ENCODE measurements at regions not wholly inside any gene's neighbourhood (a gene's known extent, or its start where the extent isn't known, plus 50 kb on each side); places are given as distances from the start of the nearest gene placed in this dataset.
"Not testable (repeated sequence)": the region's sequence is repeated elsewhere in the genome, so short reads cannot be mapped to it uniquely, and the experiment has no call there.

DNA sequence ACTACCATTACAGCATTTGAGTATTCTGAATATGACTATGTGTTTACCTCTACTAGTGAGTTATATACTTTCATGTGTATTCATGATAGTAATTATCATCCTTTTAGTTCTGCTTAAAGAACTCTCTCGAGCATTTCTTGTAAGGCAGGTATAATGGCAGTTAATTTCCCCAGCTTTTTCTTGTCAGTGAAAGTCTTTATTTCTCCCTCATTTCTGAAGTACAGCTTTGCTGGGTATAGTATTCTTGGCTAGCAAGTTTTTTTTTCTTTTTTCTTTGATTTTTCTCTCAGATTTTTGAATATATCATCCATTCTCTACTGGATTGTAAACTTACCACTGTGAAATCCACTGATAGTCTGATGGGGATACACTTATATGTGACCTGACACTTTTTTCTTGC lies 165.9 kb upstream of the ARHGAP5 start:
- Histone ChIP-seq H3K79me2 (ENCODE audit: control insufficient read depth, insufficient read depth, low read length, unreplicated experiment) (no peaks in the 10 kb centered on the region), H3K4me1 (ENCODE audit: control insufficient read depth, insufficient read depth, low read length, unreplicated experiment) (no peaks in the 10 kb centered on the region), H3K4me3 (ENCODE audit: low read depth, low read length) (no peak overlapping the region), H3K27ac (ENCODE audit: low read depth, low read length) (no peak overlapping the region), H2AFZ (ENCODE audit: low read length, unreplicated experiment) (no peak overlapping the region), H3K36me3 (ENCODE audit: insufficient read depth, low read length) (no peaks in the 10 kb centered on the region), H3K27me3 (ENCODE audit: insufficient read depth, low read length) (no peaks in the 10 kb centered on the region)

DNA sequence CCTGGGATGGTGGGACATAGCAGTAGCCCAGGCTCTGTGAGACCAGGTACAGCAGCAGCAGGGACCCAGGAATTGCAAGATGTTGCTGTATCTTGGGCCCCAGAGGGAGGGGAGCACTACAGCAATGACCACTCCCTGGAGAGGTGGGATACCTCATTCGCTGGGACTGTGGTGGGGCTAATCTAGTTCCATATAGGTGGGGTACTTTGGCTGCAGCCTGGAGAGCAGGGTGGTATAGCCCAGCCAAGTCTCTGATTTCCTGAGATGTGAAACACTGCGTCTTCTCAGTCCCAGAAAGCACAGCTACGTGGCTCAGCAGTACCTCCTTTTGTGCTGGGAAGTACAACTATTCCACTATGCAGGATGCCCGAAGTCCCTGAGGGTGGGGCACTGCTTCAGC lies 163.7 kb upstream of the ARHGAP5 start:
- Histone ChIP-seq H3K4me3 (ENCODE audit: low read depth, low read length) (no peak overlapping the region), H3K27me3 (ENCODE audit: insufficient read depth, low read length) (no peaks in the 10 kb centered on the region), H3K27ac (ENCODE audit: low read depth, low read length) (no peak overlapping the region)

DNA sequence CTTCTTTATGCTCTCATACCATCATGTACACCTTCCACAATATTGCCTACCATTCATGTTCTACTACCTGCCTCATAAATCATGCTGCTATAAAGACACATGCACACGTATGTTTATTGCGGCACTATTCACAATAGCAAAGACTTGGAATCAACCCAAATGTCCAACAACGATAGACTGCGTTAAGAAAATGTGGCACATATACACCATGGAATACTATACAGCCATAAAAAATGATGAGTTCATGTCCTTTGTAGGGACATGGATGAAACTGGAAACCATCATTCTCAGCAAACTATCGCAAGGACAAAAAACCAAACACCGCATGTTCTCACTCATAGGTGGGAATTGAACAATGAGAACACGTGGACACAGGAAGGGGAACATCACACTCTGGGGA lies 158.8 kb upstream of the ARHGAP5 start:
- H3K4me1 ChIP-seq (ENCODE audit: control insufficient read depth, insufficient read depth, low read length, unreplicated experiment): not testable (repeated sequence)

More for the DNA sequence above, 163.7 kb upstream of the ARHGAP5 start:
- H3K4me1 ChIP-seq (ENCODE audit: control insufficient read depth, insufficient read depth, low read length, unreplicated experiment): no peaks in the 10 kb centered on the region
- no peak overlapping the region for H2AFZ ChIP-seq (ENCODE audit: low read length, unreplicated experiment)
- H3K36me3 ChIP-seq (ENCODE audit: insufficient read depth, low read length): no peaks in the 10 kb centered on the region
- H3K79me2 ChIP-seq (ENCODE audit: control insufficient read depth, insufficient read depth, low read length, unreplicated experiment): no peaks in the 10 kb centered on the region

DNA sequence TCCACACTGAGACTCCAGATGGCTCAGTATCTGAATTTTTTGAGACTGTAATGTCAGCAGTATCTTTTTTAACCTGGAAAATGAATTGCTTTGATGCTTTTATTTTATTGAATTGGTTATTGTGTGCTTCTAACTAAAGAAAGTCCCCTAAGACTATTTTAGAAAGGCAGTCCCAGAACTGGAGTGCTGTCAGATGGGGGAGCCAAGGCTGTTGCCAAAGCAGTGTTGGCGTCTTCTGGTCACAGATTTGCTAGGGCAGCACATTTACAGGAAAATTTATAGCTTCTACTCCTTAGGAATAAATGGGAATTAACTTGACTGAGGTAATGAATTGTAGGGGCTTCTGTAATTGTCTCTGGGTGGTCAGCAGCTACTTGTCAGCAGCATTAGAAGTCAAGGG lies 157.1 kb upstream of the ARHGAP5 start:
- Histone ChIP-seq H2AFZ (ENCODE audit: low read length, unreplicated experiment) (no peak overlapping the region), H3K4me3 (ENCODE audit: low read depth, low read length) (no peak overlapping the region), H3K4me1 (ENCODE audit: control insufficient read depth, insufficient read depth, low read length, unreplicated experiment) (no peaks in the 10 kb centered on the region), H3K79me2 (ENCODE audit: control insufficient read depth, insufficient read depth, low read length, unreplicated experiment) (no peaks in the 10 kb centered on the region), H3K36me3 (ENCODE audit: insufficient read depth, low read length) (no peaks in the 10 kb centered on the region), H3K27me3 (ENCODE audit: insufficient read depth, low read length) (no peaks in the 10 kb centered on the region), H3K27ac (ENCODE audit: low read depth, low read length) (no peak overlapping the region)

More for the DNA sequence above, 158.8 kb upstream of the ARHGAP5 start:
- not testable (repeated sequence) for H3K27me3 ChIP-seq (ENCODE audit: insufficient read depth, low read length); H3K36me3 ChIP-seq (ENCODE audit: insufficient read depth, low read length); H3K4me3 ChIP-seq (ENCODE audit: low read depth, low read length); H2AFZ ChIP-seq (ENCODE audit: low read length, unreplicated experiment); H3K27ac ChIP-seq (ENCODE audit: low read depth, low read length); H3K79me2 ChIP-seq (ENCODE audit: control insufficient read depth, insufficient read depth, low read length, unreplicated experiment)

DNA sequence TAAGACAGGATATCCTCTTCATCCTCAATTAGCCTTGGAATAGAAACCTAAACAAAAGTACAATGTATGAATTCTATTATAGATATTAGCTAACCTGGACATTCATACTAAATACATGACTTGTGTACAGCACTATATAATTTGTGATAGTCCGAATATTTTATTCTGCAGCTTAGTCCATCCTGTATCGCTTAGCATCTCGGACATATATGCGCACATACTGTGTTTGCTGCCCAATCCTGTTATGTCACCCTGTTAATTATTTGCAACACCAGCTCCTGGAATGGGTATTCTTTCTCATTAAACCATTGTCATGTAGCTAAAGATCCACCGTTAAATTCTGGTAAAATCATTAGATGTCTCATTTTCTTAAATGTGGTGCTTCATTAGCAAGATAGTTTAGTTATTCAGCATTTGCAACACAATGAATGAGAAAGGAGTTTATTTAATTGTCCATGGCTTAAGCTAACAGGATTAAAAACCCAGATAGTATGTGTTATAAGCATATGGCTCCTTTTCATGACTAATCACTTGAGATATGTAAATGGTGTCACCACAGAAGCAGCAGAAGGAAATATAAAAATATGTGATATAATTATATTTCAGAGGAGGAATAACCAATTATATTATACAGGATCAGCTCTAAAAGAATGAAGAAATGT lies 156.0 kb upstream of the ARHGAP5 start:
- H3K36me3 ChIP-seq (ENCODE audit: insufficient read depth, low read length): no peaks in the 10 kb centered on the region

DNA sequence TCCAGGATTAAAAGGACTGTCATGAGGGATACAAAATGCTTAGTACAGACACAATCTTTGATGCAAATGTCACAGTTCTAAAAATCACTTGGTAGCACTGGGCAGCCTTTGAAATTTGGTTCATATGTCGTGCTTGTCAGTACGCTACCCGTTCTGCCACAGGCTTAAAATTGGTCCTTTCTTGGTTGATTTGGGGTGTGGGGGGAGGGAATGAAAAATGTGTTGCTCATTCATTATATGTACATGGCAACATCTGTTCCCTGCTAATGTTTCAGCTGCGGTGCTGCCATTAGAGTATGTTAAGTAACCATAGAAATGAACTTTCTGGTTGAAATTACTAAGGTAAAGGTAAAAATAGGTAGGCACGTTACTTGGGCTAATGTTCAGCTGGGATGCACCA lies 155.4 kb upstream of the ARHGAP5 start:
- H3K27me3 ChIP-seq (ENCODE audit: insufficient read depth, low read length): no peaks in the 10 kb centered on the region
- H3K4me3 ChIP-seq (ENCODE audit: low read depth, low read length): no peak overlapping the region
- H3K36me3 ChIP-seq (ENCODE audit: insufficient read depth, low read length): no peaks in the 10 kb centered on the region
- H2AFZ ChIP-seq (ENCODE audit: low read length, unreplicated experiment): no peak overlapping the region
- H3K4me1 ChIP-seq (ENCODE audit: control insufficient read depth, insufficient read depth, low read length, unreplicated experiment): peaks cover 5% of the 10 kb centered on the region
- H3K79me2 ChIP-seq (ENCODE audit: control insufficient read depth, insufficient read depth, low read length, unreplicated experiment): no peaks in the 10 kb centered on the region
- H3K27ac ChIP-seq (ENCODE audit: low read depth, low read length): no peak overlapping the region

More for the DNA sequence above, 156.0 kb upstream of the ARHGAP5 start:
- Histone ChIP-seq H3K4me3 (ENCODE audit: low read depth, low read length) (no peak overlapping the region), H3K4me1 (ENCODE audit: control insufficient read depth, insufficient read depth, low read length, unreplicated experiment) (no peaks in the 10 kb centered on the region), H2AFZ (ENCODE audit: low read length, unreplicated experiment) (no peak overlapping the region), H3K79me2 (ENCODE audit: control insufficient read depth, insufficient read depth, low read length, unreplicated experiment) (no peaks in the 10 kb centered on the region), H3K27ac (ENCODE audit: low read depth, low read length) (no peak overlapping the region), H3K27me3 (ENCODE audit: insufficient read depth, low read length) (no peaks in the 10 kb centered on the region)

DNA sequence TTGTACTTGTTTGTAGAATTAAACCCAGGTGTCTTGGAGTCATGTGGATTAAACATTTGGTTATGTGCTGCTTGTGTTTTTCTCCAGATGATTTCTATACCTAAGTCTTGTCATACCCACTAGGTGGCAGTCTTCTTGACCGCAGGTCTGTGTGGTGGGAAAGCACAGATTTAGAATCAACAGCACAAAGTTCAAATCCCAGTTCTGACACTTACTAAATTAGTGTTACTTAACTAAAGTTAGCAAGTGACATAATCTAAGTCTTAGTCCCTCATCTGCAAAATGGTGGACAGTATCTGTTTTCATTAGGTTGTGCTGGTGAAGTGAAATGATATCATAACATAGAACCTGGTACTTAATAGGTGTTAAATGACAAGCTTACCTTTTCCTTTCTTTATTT lies 151.0 kb upstream of the ARHGAP5 start:
- H3K4me3 ChIP-seq (ENCODE audit: low read depth, low read length): no peak overlapping the region
- H3K36me3 ChIP-seq (ENCODE audit: insufficient read depth, low read length): no peaks in the 10 kb centered on the region
- H3K79me2 ChIP-seq (ENCODE audit: control insufficient read depth, insufficient read depth, low read length, unreplicated experiment): no peaks in the 10 kb centered on the region
- H2AFZ ChIP-seq (ENCODE audit: low read length, unreplicated experiment): no peak overlapping the region
- H3K27me3 ChIP-seq (ENCODE audit: insufficient read depth, low read length): no peaks in the 10 kb centered on the region
- H3K4me1 ChIP-seq (ENCODE audit: control insufficient read depth, insufficient read depth, low read length, unreplicated experiment): peaks cover 32% of the 10 kb centered on the region
- H3K27ac ChIP-seq (ENCODE audit: low read depth, low read length): 0 out of 2 replicates have a peak overlapping the region, but pooled peaks have one; percentile 73

DNA sequence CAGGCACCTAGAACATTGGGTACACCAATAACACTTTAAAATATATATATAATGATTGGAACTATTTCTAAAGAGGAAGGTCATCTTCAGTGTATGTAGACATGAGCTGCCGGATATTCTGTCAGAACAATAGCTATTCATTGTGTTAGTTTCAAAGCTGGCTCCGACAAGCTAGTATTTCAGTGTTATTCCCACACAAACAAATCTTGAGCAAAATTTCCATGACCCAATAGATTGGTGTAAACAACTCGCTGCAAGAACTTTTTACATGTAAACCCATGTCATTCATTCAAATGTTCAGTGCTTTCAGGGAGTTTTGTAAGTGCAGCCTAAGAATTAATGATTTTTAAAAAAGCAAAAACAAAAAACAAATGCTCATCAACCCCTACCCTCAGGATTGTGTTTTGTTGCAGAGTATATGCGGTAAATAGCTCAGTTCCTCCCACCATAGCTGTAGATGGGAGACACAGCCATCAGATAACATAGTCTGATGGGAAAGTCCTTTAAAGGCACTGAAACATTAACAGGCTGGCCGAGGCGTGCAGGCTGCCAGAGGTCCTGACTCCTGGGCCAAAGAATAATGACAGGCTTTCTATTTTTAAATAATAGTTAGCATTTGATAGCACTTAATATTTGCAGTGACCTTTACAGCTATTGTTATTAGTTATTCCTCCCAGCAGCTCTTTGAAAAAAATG lies 150.3 kb upstream of the ARHGAP5 start:
- Histone ChIP-seq H3K36me3 (ENCODE audit: insufficient read depth, low read length) (no peaks in the 10 kb centered on the region), H3K79me2 (ENCODE audit: control insufficient read depth, insufficient read depth, low read length, unreplicated experiment) (no peaks in the 10 kb centered on the region), H3K27ac (ENCODE audit: low read depth, low read length) (peak overlapping the region; percentile 73), H3K4me1 (ENCODE audit: control insufficient read depth, insufficient read depth, low read length, unreplicated experiment) (peaks cover 32% of the 10 kb centered on the region), H3K4me3 (ENCODE audit: low read depth, low read length) (no peak overlapping the region), H3K27me3 (ENCODE audit: insufficient read depth, low read length) (no peaks in the 10 kb centered on the region), H2AFZ (ENCODE audit: low read length, unreplicated experiment) (no peak overlapping the region)

DNA sequence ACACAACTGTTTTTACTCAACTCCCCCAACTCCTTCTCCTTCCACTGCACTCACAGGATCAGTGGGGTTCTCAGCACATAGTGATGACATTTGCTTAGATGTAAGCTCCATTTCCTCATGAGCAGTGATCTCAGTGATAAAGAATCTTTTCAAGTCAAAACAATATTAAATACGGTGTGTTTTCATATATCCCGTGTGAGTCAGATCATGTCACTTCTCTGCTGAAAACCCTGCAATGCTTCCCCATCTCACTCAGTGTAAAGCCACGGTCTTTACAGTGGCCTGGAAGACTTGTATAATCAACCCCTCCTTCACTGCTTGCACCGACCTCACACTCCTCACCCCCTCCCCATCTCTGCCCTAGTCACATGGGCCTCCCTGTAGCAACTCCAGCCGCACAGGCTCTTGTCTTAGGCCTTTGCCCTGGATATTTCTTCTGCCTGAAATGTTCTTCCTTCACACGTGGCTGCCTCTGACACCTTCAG lies 149.7 kb upstream of the ARHGAP5 start:
- Histone ChIP-seq H3K4me3 (ENCODE audit: low read depth, low read length) (peak overlapping the region; percentile 4; the same call in 1 of the 2 replicates), H3K27ac (ENCODE audit: low read depth, low read length) (peak overlapping the region; percentile 73), H3K79me2 (ENCODE audit: control insufficient read depth, insufficient read depth, low read length, unreplicated experiment) (no peaks in the 10 kb centered on the region), H3K4me1 (ENCODE audit: control insufficient read depth, insufficient read depth, low read length, unreplicated experiment) (peaks cover 32% of the 10 kb centered on the region), H3K36me3 (ENCODE audit: insufficient read depth, low read length) (no peaks in the 10 kb centered on the region), H2AFZ (ENCODE audit: low read length, unreplicated experiment) (peak overlapping the region; percentile 51), H3K27me3 (ENCODE audit: insufficient read depth, low read length) (no peaks in the 10 kb centered on the region)

DNA sequence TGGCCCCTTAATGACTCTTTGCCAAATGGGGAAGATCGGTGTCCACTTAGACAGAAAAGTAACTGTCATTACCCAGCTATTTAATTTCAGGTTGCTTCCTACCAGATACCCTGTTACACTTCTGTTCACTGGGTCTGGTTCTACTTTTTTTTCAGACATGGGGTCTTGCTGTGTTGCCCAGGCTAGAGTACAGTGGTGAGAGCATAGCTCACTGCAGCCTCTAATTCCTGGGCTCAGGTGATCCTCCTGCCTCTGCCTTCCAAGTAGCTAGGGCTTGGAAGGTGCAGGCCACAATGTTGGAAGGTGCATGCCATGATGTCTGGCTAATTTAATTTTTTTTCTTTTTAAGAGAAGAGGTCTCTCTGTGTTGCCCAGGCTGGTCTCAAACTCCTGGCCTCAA lies 147.0 kb upstream of the ARHGAP5 start:
- Histone ChIP-seq H3K4me3 (ENCODE audit: low read depth, low read length) (no peak overlapping the region), H3K79me2 (ENCODE audit: control insufficient read depth, insufficient read depth, low read length, unreplicated experiment) (no peaks in the 10 kb centered on the region), H3K36me3 (ENCODE audit: insufficient read depth, low read length) (no peaks in the 10 kb centered on the region), H3K27me3 (ENCODE audit: insufficient read depth, low read length) (no peaks in the 10 kb centered on the region), H2AFZ (ENCODE audit: low read length, unreplicated experiment) (no peak overlapping the region), H3K27ac (ENCODE audit: low read depth, low read length) (peak overlapping the region; percentile 75), H3K4me1 (ENCODE audit: control insufficient read depth, insufficient read depth, low read length, unreplicated experiment) (peaks cover 42% of the 10 kb centered on the region)

Measured in ACC112 (cell line).